ENCODE measurements at regions not wholly inside any gene's neighbourhood (a gene's known extent, or its start where the extent isn't known, plus 50 kb on each side); places are given as distances from the start of the nearest gene placed in this dataset.

DNA sequence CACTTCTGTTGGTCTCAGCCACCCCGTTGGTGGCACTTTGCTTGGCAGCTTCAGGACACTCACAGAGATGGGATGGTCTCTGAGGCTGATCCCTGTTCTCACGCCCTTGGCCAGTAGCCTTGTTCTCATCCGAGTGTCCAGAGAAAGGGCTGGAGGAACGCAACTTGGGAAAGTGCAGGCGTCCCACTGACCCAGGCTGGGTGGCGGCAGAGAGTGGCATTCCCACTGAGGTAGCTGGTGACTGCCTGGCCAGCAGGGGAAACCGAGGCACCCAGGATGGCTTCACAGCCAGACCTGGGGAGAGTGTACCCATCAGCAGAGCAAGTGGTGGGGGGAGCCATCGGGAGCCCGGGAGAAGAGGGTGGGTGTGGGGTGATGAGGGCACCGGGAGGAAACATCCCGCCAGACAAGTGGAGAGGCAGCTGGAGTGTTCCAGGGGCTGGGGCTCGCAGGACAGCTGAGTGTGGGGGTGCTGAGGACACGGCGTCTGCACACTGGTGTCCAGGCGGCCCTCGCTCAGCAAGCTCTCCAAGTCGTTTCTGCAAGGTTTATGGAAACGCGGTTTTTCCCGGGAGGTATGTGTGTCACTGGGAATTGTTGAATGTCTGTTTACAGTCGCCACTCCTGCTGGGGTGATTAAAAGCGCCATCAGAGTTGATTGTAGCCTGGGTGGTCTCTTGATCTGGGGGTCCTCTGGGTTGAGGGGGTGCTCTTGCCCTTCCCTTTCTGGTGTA lies 97.8 kb downstream of the SIK1 start:
- H3K4me2 ChIP-seq (ENCODE audit: low read length), result no peak overlapping the region
- peaks cover 7% of the 10 kb centered on the region for H3K27me3 ChIP-seq (ENCODE audit: insufficient read depth, low read length)
- H3K9me3 ChIP-seq (ENCODE audit: low read length), result no peaks in the 10 kb centered on the region
- no peaks in the 10 kb centered on the region for H3K36me3 ChIP-seq (ENCODE audit: insufficient read depth, low read length)
- H2AFZ ChIP-seq (ENCODE audit: low read length), result no peak overlapping the region
- no peaks in the 10 kb centered on the region for H3K79me2 ChIP-seq (ENCODE audit: insufficient read depth, low read length)
- H3F3A ChIP-seq (ENCODE audit: insufficient read depth, low read length), result no peaks in the 10 kb centered on the region
- TF ChIP-seq EZH2 (IDR thresholded peaks at IDR 0.05; ENCODE audit: borderline replicate concordance, low read length), result no peak
- TF ChIP-seq, protein P1, sequence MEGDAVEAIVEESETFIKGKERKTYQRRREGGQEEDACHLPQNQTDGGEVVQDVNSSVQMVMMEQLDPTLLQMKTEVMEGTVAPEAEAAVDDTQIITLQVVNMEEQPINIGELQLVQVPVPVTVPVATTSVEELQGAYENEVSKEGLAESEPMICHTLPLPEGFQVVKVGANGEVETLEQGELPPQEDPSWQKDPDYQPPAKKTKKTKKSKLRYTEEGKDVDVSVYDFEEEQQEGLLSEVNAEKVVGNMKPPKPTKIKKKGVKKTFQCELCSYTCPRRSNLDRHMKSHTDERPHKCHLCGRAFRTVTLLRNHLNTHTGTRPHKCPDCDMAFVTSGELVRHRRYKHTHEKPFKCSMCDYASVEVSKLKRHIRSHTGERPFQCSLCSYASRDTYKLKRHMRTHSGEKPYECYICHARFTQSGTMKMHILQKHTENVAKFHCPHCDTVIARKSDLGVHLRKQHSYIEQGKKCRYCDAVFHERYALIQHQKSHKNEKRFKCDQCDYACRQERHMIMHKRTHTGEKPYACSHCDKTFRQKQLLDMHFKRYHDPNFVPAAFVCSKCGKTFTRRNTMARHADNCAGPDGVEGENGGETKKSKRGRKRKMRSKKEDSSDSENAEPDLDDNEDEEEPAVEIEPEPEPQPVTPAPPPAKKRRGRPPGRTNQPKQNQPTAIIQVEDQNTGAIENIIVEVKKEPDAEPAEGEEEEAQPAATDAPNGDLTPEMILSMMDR (IDR thresholded peaks at IDR 0.05; ENCODE audit: low read length), result no peak
- H3K27ac ChIP-seq (ENCODE audit: low read depth, low read length, poor library complexity, severe bottlenecking), result no peak overlapping the region
- peaks cover 6% of the 10 kb centered on the region for H3K4me1 ChIP-seq (ENCODE audit: insufficient read depth, low read length, severe bottlenecking)
- H4K20me1 ChIP-seq (ENCODE audit: insufficient read depth, low read length), result no peaks in the 10 kb centered on the region
- no peak overlapping the region for H3K9ac ChIP-seq (ENCODE audit: low read length)
- no peak overlapping the region for H3K4me3 ChIP-seq (ENCODE audit: low read depth, low read length, poor library complexity, severe bottlenecking)
- H3K9me2 ChIP-seq (ENCODE audit: low read depth, low read length), result no peaks in the 10 kb centered on the region

DNA sequence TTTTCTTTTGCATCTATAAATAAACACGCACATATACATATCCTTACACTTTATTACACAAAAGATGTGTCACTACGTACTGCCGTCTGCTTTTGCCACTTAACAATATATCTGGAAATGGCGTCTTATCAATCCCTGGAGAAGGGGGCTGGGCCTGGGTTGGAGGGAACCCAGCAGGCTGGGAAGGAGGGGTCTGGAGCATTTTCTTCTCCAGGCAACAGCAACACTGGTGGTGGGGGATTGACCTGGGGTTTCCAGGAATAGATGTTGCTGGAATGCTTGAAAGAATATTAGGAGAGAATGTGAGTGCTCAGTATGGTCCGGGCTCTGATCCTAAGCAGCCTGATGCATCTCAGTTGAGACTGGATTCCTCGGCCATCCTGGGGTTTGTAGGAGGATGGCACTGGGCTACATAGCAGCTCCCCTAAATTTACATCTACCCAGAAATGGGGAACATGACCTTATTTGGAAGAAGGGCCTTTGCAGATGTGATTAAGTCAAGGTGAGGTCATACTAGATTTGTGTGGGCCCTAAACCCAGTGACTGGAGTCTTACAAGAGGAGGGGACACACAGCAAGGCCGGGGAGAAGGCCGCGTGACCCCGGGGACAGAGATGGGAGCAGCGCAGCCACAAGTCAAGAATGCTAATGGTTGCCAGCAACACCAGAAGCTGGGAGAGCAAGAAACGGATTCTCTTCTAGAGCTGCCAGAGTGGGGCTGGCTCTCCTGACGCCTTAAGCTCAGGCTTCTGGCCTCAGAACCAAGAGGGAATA lies 98.6 kb downstream of the SIK1 start:
- TF ChIP-seq, protein P1 (IDR thresholded peaks at IDR 0.05; ENCODE audit: low read length), result no peak
- TF ChIP-seq EZH2 (IDR thresholded peaks at IDR 0.05; ENCODE audit: borderline replicate concordance, low read length), result no peak
- Histone ChIP-seq H3K9ac (ENCODE audit: low read length) (no peak overlapping the region), H3K4me1 (ENCODE audit: insufficient read depth, low read length, severe bottlenecking) (peaks cover 6% of the 10 kb centered on the region), H3K9me2 (ENCODE audit: low read depth, low read length) (no peaks in the 10 kb centered on the region), H4K20me1 (ENCODE audit: insufficient read depth, low read length) (no peaks in the 10 kb centered on the region), H2AFZ (ENCODE audit: low read length) (no peak overlapping the region), H3K27me3 (ENCODE audit: insufficient read depth, low read length) (peaks cover 14% of the 10 kb centered on the region), H3F3A (ENCODE audit: insufficient read depth, low read length) (no peaks in the 10 kb centered on the region), H3K79me2 (ENCODE audit: insufficient read depth, low read length) (no peaks in the 10 kb centered on the region), H3K9me3 (ENCODE audit: low read length) (no peaks in the 10 kb centered on the region), H3K36me3 (ENCODE audit: insufficient read depth, low read length) (no peaks in the 10 kb centered on the region), H3K4me3 (ENCODE audit: low read depth, low read length, poor library complexity, severe bottlenecking) (no peak overlapping the region), H3K27ac (ENCODE audit: low read depth, low read length, poor library complexity, severe bottlenecking) (no peak overlapping the region), H3K4me2 (ENCODE audit: low read length) (no peak overlapping the region)

DNA sequence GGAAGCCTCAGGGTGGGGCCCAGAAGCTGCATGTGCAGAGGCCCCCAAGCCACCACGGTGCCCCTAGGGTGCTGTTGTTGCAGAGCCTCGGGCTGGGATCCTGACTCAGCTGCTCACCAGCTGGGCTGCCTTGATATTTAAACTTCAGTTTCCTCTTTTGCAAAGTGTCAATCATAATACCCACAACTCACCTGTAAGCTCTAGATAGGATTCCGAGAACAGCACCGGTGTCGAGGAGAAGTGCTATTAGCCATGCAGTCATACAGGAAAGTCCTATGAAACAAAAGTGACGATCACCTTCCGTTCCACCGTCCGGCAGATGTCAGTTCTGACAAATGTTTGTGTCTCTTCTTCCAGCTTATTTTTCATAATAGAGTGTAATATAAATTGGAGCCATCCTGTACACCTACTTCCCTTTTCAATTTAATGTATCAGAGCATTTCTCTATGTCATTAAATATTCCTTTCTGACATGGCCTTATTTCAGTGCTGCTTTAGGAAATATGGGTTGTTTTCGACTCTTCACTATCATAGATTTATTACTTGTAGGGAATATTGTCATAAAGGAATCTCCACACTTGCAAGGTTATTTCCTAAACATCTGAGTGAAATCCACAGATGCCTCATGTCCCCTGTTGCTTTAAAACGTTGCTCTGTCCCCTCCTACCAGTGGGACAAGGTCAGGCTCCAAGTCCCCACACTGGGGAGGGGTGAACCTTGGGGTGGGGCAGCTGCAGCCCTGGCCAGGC lies 100.8 kb downstream of the SIK1 start:
- Histone ChIP-seq H3K9me3 (ENCODE audit: low read length) (no peaks in the 10 kb centered on the region), H3K9me2 (ENCODE audit: low read depth, low read length) (no peaks in the 10 kb centered on the region), H3K4me3 (ENCODE audit: low read depth, low read length, poor library complexity, severe bottlenecking) (no peak overlapping the region), H3K27me3 (ENCODE audit: insufficient read depth, low read length) (peaks cover 14% of the 10 kb centered on the region), H3F3A (ENCODE audit: insufficient read depth, low read length) (no peaks in the 10 kb centered on the region), H4K20me1 (ENCODE audit: insufficient read depth, low read length) (no peaks in the 10 kb centered on the region), H3K27ac (ENCODE audit: low read depth, low read length, poor library complexity, severe bottlenecking) (no peak overlapping the region), H2AFZ (ENCODE audit: low read length) (no peak overlapping the region), H3K4me2 (ENCODE audit: low read length) (no peak overlapping the region), H3K36me3 (ENCODE audit: insufficient read depth, low read length) (no peaks in the 10 kb centered on the region), H3K79me2 (ENCODE audit: insufficient read depth, low read length) (no peaks in the 10 kb centered on the region), H3K4me1 (ENCODE audit: insufficient read depth, low read length, severe bottlenecking) (peaks cover 6% of the 10 kb centered on the region), H3K9ac (ENCODE audit: low read length) (no peak overlapping the region)
- no peak for TF ChIP-seq EZH2 (IDR thresholded peaks at IDR 0.05; ENCODE audit: borderline replicate concordance, low read length)
- TF ChIP-seq, protein P1 (IDR thresholded peaks at IDR 0.05; ENCODE audit: low read length), result no peak
